DND-41 (cell line): ENCODE measurements at regions not wholly inside any gene's neighbourhood (a gene's known extent, or its start where the extent isn't known, plus 50 kb on each side); places are given as distances from the start of the nearest gene placed in this dataset.

Experiments
- ATAC-seq: fragments of 200-7000 bp; cut with Tn5 transposase; 3 replicates; pipeline ENCODE4 v1.9.1; 2021; ENCODE audit warnings: low read depth; ENCODE audit not compliant: insufficient read depth
- DNase-seq: peaks from one replicate; pipeline ENCODE4 v3.0.0-alpha.2; 2020
- H2AFZ ChIP-seq: 2 replicates; pipeline ENCODE4 v1.6.0; 2012; ENCODE audit warnings: low read depth, low read length
- H3K27ac ChIP-seq: 2 replicates; pipeline ENCODE4 v1.5.1; 2012; ENCODE audit warnings: low read length, inconsistent platforms
- H3K27me3 ChIP-seq: fragments of 200-600 bp; sonication (generic); 2 replicates; pipeline ENCODE4 v1.6.0; 2012; ENCODE audit warnings: low read length, mild to moderate bottlenecking, inconsistent platforms; ENCODE audit not compliant: insufficient read depth, poor library complexity
- H3K36me3 ChIP-seq: 2 replicates; pipeline ENCODE4 v1.5.1; 2012; ENCODE audit warnings: low read length, inconsistent platforms; ENCODE audit not compliant: insufficient read depth
- H3K4me1 ChIP-seq: 2 replicates; pipeline ENCODE4 v1.5.1; 2012; ENCODE audit warnings: mild to moderate bottlenecking, low read length; ENCODE audit not compliant: insufficient read depth
- H3K4me2 ChIP-seq: 2 replicates; pipeline ENCODE4 v1.6.0; 2012; ENCODE audit warnings: mild to moderate bottlenecking, moderate library complexity, low read length, inconsistent platforms; ENCODE audit not compliant: insufficient read depth
- H3K4me3 ChIP-seq, 2 experiments: fragments of 200-600 bp in 1 of 2; shearing (Covaris generic) in 1 of 2; 2 replicates each; pipeline ENCODE4 v1.5.1; 2012 to 2016; ENCODE audit warnings: inconsistent platforms in 2 of 2, low read length in 2 of 2, mild to moderate bottlenecking in 2 of 2, low read depth in 1 of 2, moderate library complexity in 1 of 2
- H3K79me2 ChIP-seq: 2 replicates; pipeline ENCODE4 v1.6.0; 2012; ENCODE audit warnings: low read length, inconsistent platforms; ENCODE audit not compliant: insufficient read depth
- H3K9ac ChIP-seq: 2 replicates; pipeline ENCODE4 v1.6.0; 2012; ENCODE audit warnings: low read depth, mild to moderate bottlenecking, inconsistent platforms, low read length, moderate library complexity
- H3K9me3 ChIP-seq: 2 replicates; pipeline ENCODE4 v1.5.1; 2012; ENCODE audit warnings: low read length, moderate library complexity, mild to moderate bottlenecking, inconsistent platforms; ENCODE audit not compliant: insufficient read depth, severe bottlenecking
- H4K20me1 ChIP-seq: 2 replicates; pipeline ENCODE4 v1.6.0; 2012; ENCODE audit warnings: low read length; ENCODE audit not compliant: insufficient read depth
- CTCF ChIP-seq: IDR thresholded peaks from 2 replicates; pipeline ENCODE4 v1.5.1; 2012; ENCODE audit warnings: borderline replicate concordance, low read length, moderate library complexity, mild to moderate bottlenecking; ENCODE audit not compliant: poor library complexity, severe bottlenecking; ENCODE audit errors: extremely low read depth
- EZH2 ChIP-seq: IDR thresholded peaks from 3 replicates; pipeline ENCODE4 v1.6.1; 2012; ENCODE audit warnings: borderline replicate concordance, low read depth, mild to moderate bottlenecking, moderate library complexity, low read length, inconsistent platforms; ENCODE audit not compliant: severe bottlenecking

- Histone ChIP-seq H2AFZ (no peak overlapping the region), H3K4me1 (no peaks in the 10 kb centered on the region), H4K20me1 (no peaks in the 10 kb centered on the region), H3K36me3 (no peaks in the 10 kb centered on the region), H3K9me3 (peaks cover 3% of the 10 kb centered on the region), H3K4me3 (no peak overlapping the region), H3K27ac (no peak overlapping the region), H3K9ac (no peak overlapping the region), H3K4me2 (no peak overlapping the region), H3K79me2 (no peaks in the 10 kb centered on the region), H3K27me3 (peaks cover 14% of the 10 kb centered on the region)
- TF ChIP-seq CTCF = no peak
- no peak for TF ChIP-seq EZH2
- ATAC-seq (no peak), DNase-seq (no peak)
Observed at GRCh38 chr10:78829565-78829964, 239.2 kb upstream of the ZMIZ1 start.

- no peak for ATAC-seq
Observed at GRCh38 chr10:78830062-78830975, 238.4 kb upstream of the ZMIZ1 start.

GRCh38 chr10:78830976-78831375 is 237.8 kb upstream of the ZMIZ1 start:
- TF ChIP-seq CTCF (no peak), EZH2 (no peak)
- Histone ChIP-seq H4K20me1 (no peaks in the 10 kb centered on the region), H3K9ac (no peak overlapping the region), H3K4me2 (no peak overlapping the region), H3K79me2 (no peaks in the 10 kb centered on the region), H3K4me3 (no peak overlapping the region), H3K4me1 (no peaks in the 10 kb centered on the region), H3K27ac (no peak overlapping the region), H3K36me3 (no peaks in the 10 kb centered on the region), H2AFZ (no peak overlapping the region), H3K9me3 (peaks cover 3% of the 10 kb centered on the region), H3K27me3 (peaks cover 13% of the 10 kb centered on the region)
- no peak for ATAC-seq
- no peak for DNase-seq

More at GRCh38 chr10:78830062-78830975, 238.4 kb upstream of the ZMIZ1 start:
- Histone ChIP-seq H3K4me1 (no peaks in the 10 kb centered on the region), H3K9me3 (peaks cover 3% of the 10 kb centered on the region), H3K9ac (no peak overlapping the region), H3K27me3 (peaks cover 13% of the 10 kb centered on the region), H3K79me2 (no peaks in the 10 kb centered on the region), H3K4me3 (no peak overlapping the region), H3K36me3 (no peaks in the 10 kb centered on the region), H3K4me2 (no peak overlapping the region), H4K20me1 (no peaks in the 10 kb centered on the region), H3K27ac (no peak overlapping the region), H2AFZ (no peak overlapping the region)
- TF ChIP-seq EZH2 = no peak
- no peak for DNase-seq

GRCh38 chr10:78831461-78831860 is 237.3 kb upstream of the ZMIZ1 start:
- TF ChIP-seq CTCF = no peak
- no peak overlapping the region for H3K4me3 ChIP-seq
- no peaks in the 10 kb centered on the region for H3K36me3 ChIP-seq
- DNase-seq (no peak), ATAC-seq (no peak)
- H3K9me3 ChIP-seq = peaks cover 3% of the 10 kb centered on the region
- no peaks in the 10 kb centered on the region for H3K4me1 ChIP-seq
- H3K79me2 ChIP-seq = no peaks in the 10 kb centered on the region
- peaks cover 13% of the 10 kb centered on the region for H3K27me3 ChIP-seq
- H4K20me1 ChIP-seq = no peaks in the 10 kb centered on the region
- H2AFZ ChIP-seq = no peak overlapping the region
- H3K4me2 ChIP-seq = no peak overlapping the region
- no peak overlapping the region for H3K9ac ChIP-seq
- H3K27ac ChIP-seq = no peak overlapping the region
